Lower lobe of right lung (tissue), 2 donors: ENCODE measurements at regions not wholly inside any gene's neighbourhood (a gene's known extent, or its start where the extent isn't known, plus 50 kb on each side); places are given as distances from the start of the nearest gene placed in this dataset.
"Not testable (repeated sequence)": the region's sequence is repeated elsewhere in the genome, so short reads cannot be mapped to it uniquely, and the experiment has no call there.

Experiments
- ATAC-seq, 2 donors: fragments of 200-7000 bp; cut with Tn5 transposase; one replicate each; pipeline ENCODE4 v1.9.1; 2020 to 2022; ENCODE audit warnings: mild to moderate bottlenecking in 2 of 2, moderate library complexity in 2 of 2
- DNase-seq: peaks from one replicate; pipeline ENCODE4 v3.0.0-alpha.2; 2020
- H3K27ac ChIP-seq: fragments of 200-600 bp; one replicate; pipeline ENCODE4 v1.8.0; 2022
- H3K27me3 ChIP-seq: fragments of 200-600 bp; one replicate; pipeline ENCODE4 v1.8.0; 2022; ENCODE audit warnings: low read depth
- H3K36me3 ChIP-seq: fragments of 200-600 bp; one replicate; pipeline ENCODE4 v1.8.0; 2022; ENCODE audit warnings: mild to moderate bottlenecking
- H3K4me1 ChIP-seq: fragments of 200-600 bp; one replicate; pipeline ENCODE4 v1.8.0; 2022
- H3K4me3 ChIP-seq: fragments of 200-600 bp; one replicate; pipeline ENCODE4 v1.8.0; 2022; ENCODE audit warnings: mild to moderate bottlenecking
- H3K9me3 ChIP-seq: fragments of 200-600 bp; one replicate; pipeline ENCODE4 v1.8.0; 2022
- CTCF ChIP-seq: fragments of 200-600 bp; IDR thresholded peaks from one replicate; pipeline ENCODE4 v1.8.0; 2022; ENCODE audit warnings: antibody characterized with exemption, mild to moderate bottlenecking
- intact Hi-C: fragments of 100-400 bp; cut with DNase I; formaldehyde crosslinking; loops from one replicate; pipeline ENCODE4 v1.11.0; 2022
- donor health status: DM: no; HTN: yes; CAD: no; lungs with severe emphysema.

- no peak for ATAC-seq
- DNase-seq, result no peak
- H3K27ac ChIP-seq, result no peak overlapping the region
- H3K4me1 ChIP-seq, result no peaks in the 10 kb centered on the region
- no peak for TF ChIP-seq CTCF
- H3K9me3 ChIP-seq, result peaks cover 4% of the 10 kb centered on the region
- no peaks in the 10 kb centered on the region for H3K36me3 ChIP-seq
- no peaks in the 10 kb centered on the region for H3K27me3 ChIP-seq
- H3K4me3 ChIP-seq, result no peak overlapping the region
- intact Hi-C loops, result no loop called here
Observed at GRCh38 chr13:55029280-55029679, 2000.7 kb downstream of the OLFM4 start.

GRCh38 chr13:55038230-55038629 lies 2009.6 kb downstream of the OLFM4 start:
- DNase-seq (no peak), ATAC-seq (no peak)
- intact Hi-C loops, result no loop called here
- no peaks in the 10 kb centered on the region for H3K4me1 ChIP-seq
- no peaks in the 10 kb centered on the region for H3K36me3 ChIP-seq
- no peaks in the 10 kb centered on the region for H3K9me3 ChIP-seq
- no peak overlapping the region for H3K27ac ChIP-seq
- no peak for TF ChIP-seq CTCF
- H3K4me3 ChIP-seq, result no peak overlapping the region
- H3K27me3 ChIP-seq, result no peaks in the 10 kb centered on the region

- H3K27me3 ChIP-seq, H3K27ac ChIP-seq, H3K9me3 ChIP-seq, DNase-seq, H3K36me3 ChIP-seq, H3K4me1 ChIP-seq, ATAC-seq, H3K4me3 ChIP-seq, intact Hi-C loops: not testable (repeated sequence)
Observed at GRCh38 chr13:55053891-55054550, 2025.4 kb downstream of the OLFM4 start.

GRCh38 chr13:55055666-55056065 lies 2027.1 kb downstream of the OLFM4 start:
- H3K27me3 ChIP-seq, ATAC-seq, H3K9me3 ChIP-seq, intact Hi-C loops, H3K27ac ChIP-seq, H3K36me3 ChIP-seq, H3K4me1 ChIP-seq, DNase-seq, H3K4me3 ChIP-seq: not testable (repeated sequence)

- H3K9me3 ChIP-seq, result no peaks in the 10 kb centered on the region
- TF ChIP-seq CTCF, result no peak
- H3K36me3 ChIP-seq, result no peaks in the 10 kb centered on the region
- DNase-seq, result no peak
- ATAC-seq, result no peak
- no peak overlapping the region for H3K4me3 ChIP-seq
- no peak overlapping the region for H3K27ac ChIP-seq
- intact Hi-C loops, result no loop called here
- no peaks in the 10 kb centered on the region for H3K27me3 ChIP-seq
- H3K4me1 ChIP-seq, result no peaks in the 10 kb centered on the region
Observed at GRCh38 chr13:55062662-55063061, 2034.0 kb downstream of the OLFM4 start.

- H3K27me3 ChIP-seq, result no peaks in the 10 kb centered on the region
- H3K27ac ChIP-seq, result no peak overlapping the region
- intact Hi-C loops, result no loop called here
- H3K4me3 ChIP-seq, result no peak overlapping the region
- no peaks in the 10 kb centered on the region for H3K4me1 ChIP-seq
- no peak for DNase-seq
- no peak for ATAC-seq
- no peaks in the 10 kb centered on the region for H3K36me3 ChIP-seq
- no peaks in the 10 kb centered on the region for H3K9me3 ChIP-seq
- TF ChIP-seq CTCF, result no peak
Observed at GRCh38 chr13:55067946-55068345, 2039.3 kb downstream of the OLFM4 start.

GRCh38 chr13:55069746-55070145 lies 2041.1 kb downstream of the OLFM4 start:
- no peak for TF ChIP-seq CTCF
- Histone ChIP-seq H3K4me1 (no peaks in the 10 kb centered on the region), H3K36me3 (no peaks in the 10 kb centered on the region), H3K9me3 (no peaks in the 10 kb centered on the region), H3K27ac (no peak overlapping the region), H3K27me3 (no peaks in the 10 kb centered on the region), H3K4me3 (no peak overlapping the region)
- ATAC-seq (no peak), DNase-seq (no peak)
- intact Hi-C loops, result no loop called here
